ENCODE measurements at regions not wholly inside any gene's neighbourhood (a gene's known extent, or its start where the extent isn't known, plus 50 kb on each side); places are given as distances from the start of the nearest gene placed in this dataset.
"Not testable (repeated sequence)": the region's sequence is repeated elsewhere in the genome, so short reads cannot be mapped to it uniquely, and the experiment has no call there.

DNA sequence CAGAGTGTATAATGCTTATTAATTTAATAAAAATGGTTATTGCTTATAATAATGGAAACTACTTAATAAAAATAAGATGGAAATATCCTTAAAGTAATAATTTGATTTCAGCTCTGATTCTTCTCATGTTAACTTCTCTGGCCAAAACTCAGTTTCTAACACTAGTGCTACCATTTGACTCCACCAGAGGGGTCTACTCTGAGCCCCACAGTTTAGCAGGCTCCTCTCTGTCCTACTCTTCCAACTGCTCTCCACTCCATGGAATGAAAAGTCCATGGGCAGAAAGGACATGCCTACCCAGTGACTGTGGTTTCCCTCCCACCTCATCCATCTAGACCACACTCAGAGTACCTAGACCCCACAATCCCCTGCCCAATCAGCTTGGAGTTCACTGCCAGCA lies 489.1 kb upstream of the CAMK1G start:
- DNase-seq: no peak

GRCh38 chr1:209095627-209096595 lies 487.6 kb upstream of the CAMK1G start:
- DNase-seq: peak; percentile 91

DNA sequence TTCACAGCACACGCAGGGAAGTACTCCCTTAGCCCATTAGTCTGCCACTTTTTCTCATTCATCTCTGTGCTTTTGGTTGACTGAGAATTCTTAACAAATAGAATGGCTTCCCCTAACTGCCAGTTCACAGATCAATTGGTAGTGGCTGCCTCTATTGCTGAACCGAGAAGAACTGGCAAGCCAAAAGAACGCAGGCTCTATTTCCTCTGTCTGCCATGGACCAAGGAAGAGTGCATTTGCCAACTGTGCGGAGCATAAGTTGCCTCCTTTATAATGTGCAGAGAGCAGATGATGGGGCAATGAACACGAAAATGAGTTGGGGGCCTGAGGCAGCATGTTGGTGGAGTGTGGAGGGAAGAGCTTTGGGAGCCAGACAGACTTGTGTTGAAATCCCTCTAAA lies 483.1 kb upstream of the CAMK1G start:
- DNase-seq: no peak

DNA sequence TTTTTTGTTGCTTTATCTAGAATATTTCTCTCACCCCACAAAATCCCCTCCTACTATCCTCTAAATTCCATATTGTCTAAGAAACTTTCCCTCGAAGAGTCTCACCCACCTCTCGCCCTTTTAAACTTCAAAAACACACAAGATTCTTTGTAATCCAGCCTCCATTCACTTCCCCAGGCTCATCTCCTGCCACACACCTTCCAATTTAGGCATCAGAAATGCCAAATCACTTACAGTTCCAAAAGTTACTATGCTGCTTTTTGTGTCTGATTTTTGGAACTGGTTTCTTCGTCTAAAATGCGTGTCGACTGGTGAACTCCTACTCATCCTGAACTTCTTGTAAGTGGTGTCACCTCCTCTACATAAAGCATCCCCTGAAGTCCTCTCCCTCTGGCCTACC lies 482.4 kb upstream of the CAMK1G start:
- DNase-seq: no peak

DNA sequence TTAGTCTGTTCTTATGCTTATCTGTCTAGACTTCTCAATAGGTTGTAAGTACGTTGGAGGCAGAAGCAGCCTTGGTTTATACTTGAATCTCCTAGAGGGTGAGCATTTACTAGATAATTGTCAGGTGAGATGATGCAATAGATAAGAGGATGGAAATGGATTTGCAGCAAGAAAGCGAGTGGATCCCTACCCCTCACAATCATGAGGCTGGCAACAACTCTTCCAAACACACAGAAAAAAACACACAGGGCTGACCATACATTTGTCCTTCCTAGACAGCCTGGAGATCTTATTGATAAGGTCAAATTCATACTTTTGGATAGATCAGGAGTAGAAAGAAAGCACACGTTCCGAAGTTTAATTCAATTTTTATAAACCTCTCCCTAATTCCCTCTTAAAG lies 481.4 kb upstream of the CAMK1G start:
- no peak for DNase-seq

GRCh38 chr1:209102531-209102930 lies 481.0 kb upstream of the CAMK1G start:
- DNase-seq: no peak

DNA sequence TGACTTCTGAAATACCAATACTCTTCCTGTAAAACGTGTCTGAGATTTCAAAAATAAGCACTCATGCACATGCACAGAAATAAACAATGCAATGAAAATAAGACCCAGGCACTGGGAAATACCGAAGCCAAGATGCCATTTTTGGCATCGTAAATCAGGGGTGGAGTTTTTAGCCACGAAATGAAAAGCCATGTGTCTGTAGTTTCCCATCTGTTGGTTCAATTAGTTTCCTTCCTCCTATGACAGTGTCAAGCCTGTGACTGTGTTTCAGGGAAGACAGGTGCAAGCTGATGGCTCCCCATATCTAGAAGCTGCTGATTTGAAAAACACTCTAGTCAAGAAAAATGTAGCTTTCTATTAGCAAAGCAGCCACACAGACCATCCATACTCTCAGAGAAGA lies 480.4 kb upstream of the CAMK1G start:
- DNase-seq: no peak

GRCh38 chr1:209104646-209105045 lies 478.9 kb upstream of the CAMK1G start:
- DNase-seq: no peak

DNA sequence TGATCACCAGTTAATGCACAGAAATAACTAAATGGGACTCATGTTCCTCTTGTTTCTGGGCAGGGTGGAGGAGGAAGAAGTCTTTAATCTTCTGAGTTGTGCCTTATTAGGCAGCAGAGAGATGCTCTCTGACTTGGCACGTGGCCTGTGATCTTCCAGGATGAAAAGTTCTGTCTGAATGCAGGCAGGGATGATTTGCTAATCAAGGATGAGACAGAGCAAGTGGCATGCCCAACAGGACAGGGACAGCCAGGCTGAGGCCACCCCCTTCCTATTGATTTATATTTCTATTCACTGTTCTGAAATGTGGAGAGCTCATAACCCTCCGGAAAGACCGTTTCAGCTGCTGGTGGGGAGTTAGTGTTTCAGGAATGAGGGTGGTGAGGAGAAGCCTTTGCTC lies 477.8 kb upstream of the CAMK1G start:
- DNase-seq: no peak

GRCh38 chr1:209106237-209106741 lies 477.2 kb upstream of the CAMK1G start:
- peak; percentile 15 for DNase-seq

DNA sequence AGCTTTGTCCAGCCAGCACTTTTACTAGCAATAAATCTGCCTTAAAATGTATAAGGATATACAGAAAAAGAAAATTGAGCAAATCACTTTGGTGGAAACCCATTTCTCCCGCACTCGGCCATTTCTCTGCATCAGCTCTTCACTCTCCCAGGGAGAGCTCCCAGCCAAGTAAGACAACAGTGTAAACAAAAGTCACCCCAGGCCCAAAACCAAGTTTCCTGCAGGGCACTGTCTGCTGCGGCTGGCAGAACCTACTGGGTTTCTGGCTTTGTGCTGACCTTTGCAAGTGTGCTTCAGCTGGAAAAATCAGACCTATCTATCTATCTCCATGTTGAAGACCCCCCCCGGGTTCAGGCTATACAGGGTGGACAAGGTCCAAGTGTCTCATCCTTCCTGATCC lies 476.7 kb upstream of the CAMK1G start:
- no peak for DNase-seq

DNA sequence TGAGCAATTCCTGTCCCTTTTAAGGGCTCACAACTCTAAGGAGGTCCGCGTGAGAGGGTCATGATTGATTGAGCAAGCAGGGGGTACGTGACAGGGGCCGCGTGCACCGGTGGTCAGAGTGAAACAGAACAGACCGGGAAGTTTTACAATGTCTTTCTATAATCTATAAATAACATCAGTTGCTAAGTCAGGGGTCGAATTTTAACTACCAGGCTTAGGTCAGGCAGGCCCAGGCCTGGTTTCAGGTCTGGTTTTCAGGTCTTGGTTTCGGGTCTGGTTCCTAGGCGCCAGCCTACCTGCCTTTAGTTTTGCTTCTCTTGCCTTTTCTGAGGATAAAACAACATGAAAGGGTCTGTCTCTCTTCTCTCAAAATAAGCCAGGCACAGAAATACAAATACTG lies 476.0 kb upstream of the CAMK1G start:
- DNase-seq: no peak

GRCh38 chr1:209109001-209109785 lies 474.3 kb upstream of the CAMK1G start:
- DNase-seq: no peak

GRCh38 chr1:209113521-209113920 lies 470.0 kb upstream of the CAMK1G start:
- no peak for DNase-seq

- DNase-seq: no peak
Measured at GRCh38 chr1:209116705-209117104, 466.8 kb upstream of the CAMK1G start.

- DNase-seq: no peak
Measured at GRCh38 chr1:209123601-209124000, 459.9 kb upstream of the CAMK1G start.

DNA sequence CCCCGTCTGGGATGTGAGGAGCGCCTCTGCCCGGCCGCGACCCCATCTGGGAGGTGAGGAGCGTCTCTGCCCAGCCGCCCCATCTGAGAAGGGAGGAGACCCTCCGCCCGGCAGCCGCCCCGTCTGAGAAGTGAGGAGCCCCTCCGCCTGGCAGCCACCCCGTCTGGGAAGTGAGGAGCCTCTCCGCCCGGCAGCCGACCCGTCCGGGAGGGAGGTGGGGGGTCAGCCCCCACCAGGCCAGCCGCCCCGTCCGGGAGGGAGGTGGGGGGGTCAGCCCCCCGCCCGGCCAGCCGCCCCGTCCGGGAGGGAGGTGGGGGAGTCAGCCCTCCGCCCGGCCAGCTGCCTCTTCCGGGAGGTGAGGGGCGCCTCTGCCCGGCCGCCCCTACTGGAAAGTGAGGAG lies 454.4 kb upstream of the CAMK1G start:
- not testable (repeated sequence) for DNase-seq

GRCh38 chr1:209130886-209131285 lies 452.6 kb upstream of the CAMK1G start:
- no peak for DNase-seq

- no peak for DNase-seq
Measured at GRCh38 chr1:209132736-209133467, 450.6 kb upstream of the CAMK1G start.

GRCh38 chr1:209134001-209134400 lies 449.5 kb upstream of the CAMK1G start:
- DNase-seq: no peak

- DNase-seq: no peak
Measured at GRCh38 chr1:209143916-209144315, 439.6 kb upstream of the CAMK1G start.

- DNase-seq: peak; percentile 47
Measured at GRCh38 chr1:209150114-209150513, 433.4 kb upstream of the CAMK1G start.

DNA sequence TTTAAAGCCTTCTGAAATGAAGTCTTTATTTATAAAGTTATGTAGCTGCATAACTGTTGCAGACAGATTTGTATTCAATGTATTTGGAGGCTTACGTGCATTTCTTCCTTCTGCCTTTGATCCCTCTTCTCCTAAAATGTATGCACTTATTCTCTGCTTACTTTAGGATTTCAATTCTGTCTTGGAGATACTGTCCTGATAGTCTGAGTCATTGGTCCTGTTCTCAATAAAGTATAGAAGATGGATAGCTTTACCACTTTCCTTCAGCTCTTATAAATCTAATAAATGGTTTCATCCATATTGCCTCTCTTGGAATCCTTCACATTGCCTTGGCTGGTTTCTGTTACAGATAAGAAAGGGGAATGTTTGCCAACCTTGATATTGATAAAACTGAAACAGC lies 430.1 kb upstream of the CAMK1G start:
- DNase-seq: no peak
